Suprapubic skin (tissue), 4 donors: ENCODE measurements at regions not wholly inside any gene's neighbourhood (a gene's known extent, or its start where the extent isn't known, plus 50 kb on each side); places are given as distances from the start of the nearest gene placed in this dataset.
"Not testable (repeated sequence)": the region's sequence is repeated elsewhere in the genome, so short reads cannot be mapped to it uniquely, and the experiment has no call there.

Experiments used
- DNase-seq, 2 donors: peaks; one replicate each; pipeline ENCODE4 v3.0.0-alpha.2; 2019; ENCODE audit warnings: low spot score in 2 of 2
- H3K27ac ChIP-seq: fragments of 200-600 bp; sonication (generic); one replicate; pipeline ENCODE4 v1.5.1; 2019
- H3K27me3 ChIP-seq: fragments of 200-600 bp; sonication (generic); one replicate; pipeline ENCODE4 v1.5.1; 2019
- H3K36me3 ChIP-seq: fragments of 200-600 bp; sonication (generic); one replicate; pipeline ENCODE4 v1.5.1; 2019
- H3K4me1 ChIP-seq: fragments of 200-600 bp; sonication (generic); one replicate; pipeline ENCODE4 v1.5.1; 2019
- H3K4me3 ChIP-seq: fragments of 200-600 bp; sonication (generic); one replicate; pipeline ENCODE4 v1.5.1; 2019; ENCODE audit warnings: mild to moderate bottlenecking
- H3K9me3 ChIP-seq: fragments of 200-600 bp; sonication (generic); one replicate; pipeline ENCODE4 v1.5.1; 2019
- WGBS: methylation state at CpG from one replicate; pipeline ENCODE4 v1.1.5; 2018; 5-methylcytosine and 5-hydroxymethylcytosine counted together

DNA sequence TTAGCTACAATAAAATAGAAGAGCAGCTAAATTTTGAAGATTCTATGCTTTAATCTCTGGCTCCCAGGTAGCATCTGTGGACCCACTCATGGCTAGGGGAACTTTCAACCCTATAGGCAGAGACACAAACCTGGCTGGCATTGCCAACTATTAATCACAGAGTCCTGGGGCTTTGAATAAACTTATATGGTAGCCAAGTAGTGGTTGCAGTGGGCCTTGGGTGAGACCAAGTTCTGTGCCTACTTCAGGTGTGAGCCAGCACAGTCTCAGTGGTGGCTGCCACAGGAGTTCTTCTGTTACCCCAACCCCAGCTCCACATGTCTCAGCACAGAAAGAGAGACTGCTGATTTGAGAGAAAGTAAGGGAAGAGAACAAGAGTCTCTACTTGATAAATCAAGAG lies 1626.5 kb downstream of the SPATA31A7 start:
- not testable (repeated sequence) for H3K9me3 ChIP-seq, H3K4me3 ChIP-seq, H3K4me1 ChIP-seq, H3K27ac ChIP-seq, H3K36me3 ChIP-seq, H3K27me3 ChIP-seq
- DNase-seq, result peak in 1 of 2 donors; percentile 80

DNA sequence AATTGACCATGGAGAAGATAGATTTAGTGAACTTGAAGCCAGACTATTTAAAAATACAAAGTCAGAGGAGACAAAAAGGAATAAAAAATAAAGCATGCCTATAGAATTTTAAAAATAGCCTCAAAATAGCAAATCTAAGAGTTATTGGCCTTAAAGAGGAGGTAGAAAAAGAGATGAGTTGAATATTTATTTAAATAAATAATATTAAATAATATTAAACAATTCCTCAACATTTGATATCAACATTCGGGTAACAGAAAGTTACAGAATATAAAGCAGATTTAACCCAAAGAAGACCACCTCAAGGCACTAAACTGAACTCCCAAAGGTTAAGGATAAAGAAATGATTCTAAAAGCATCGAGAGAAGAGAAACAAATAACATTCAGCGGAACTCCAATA lies 1627.4 kb downstream of the SPATA31A7 start:
- H3K9me3 ChIP-seq, H3K27me3 ChIP-seq, H3K4me3 ChIP-seq, H3K4me1 ChIP-seq, H3K27ac ChIP-seq, DNase-seq, H3K36me3 ChIP-seq: not testable (repeated sequence)
- WGBS, result 76% methylated on average over 3 of the region's 3 CpGs

GRCh38 chr9:62822185-62822584 lies 1632.3 kb downstream of the SPATA31A7 start:
- not testable (repeated sequence) for H3K27ac ChIP-seq, H3K4me3 ChIP-seq, DNase-seq, H3K27me3 ChIP-seq, H3K9me3 ChIP-seq, H3K36me3 ChIP-seq, H3K4me1 ChIP-seq
- WGBS, result 49% methylated on average over 3 of the region's 3 CpGs

DNA sequence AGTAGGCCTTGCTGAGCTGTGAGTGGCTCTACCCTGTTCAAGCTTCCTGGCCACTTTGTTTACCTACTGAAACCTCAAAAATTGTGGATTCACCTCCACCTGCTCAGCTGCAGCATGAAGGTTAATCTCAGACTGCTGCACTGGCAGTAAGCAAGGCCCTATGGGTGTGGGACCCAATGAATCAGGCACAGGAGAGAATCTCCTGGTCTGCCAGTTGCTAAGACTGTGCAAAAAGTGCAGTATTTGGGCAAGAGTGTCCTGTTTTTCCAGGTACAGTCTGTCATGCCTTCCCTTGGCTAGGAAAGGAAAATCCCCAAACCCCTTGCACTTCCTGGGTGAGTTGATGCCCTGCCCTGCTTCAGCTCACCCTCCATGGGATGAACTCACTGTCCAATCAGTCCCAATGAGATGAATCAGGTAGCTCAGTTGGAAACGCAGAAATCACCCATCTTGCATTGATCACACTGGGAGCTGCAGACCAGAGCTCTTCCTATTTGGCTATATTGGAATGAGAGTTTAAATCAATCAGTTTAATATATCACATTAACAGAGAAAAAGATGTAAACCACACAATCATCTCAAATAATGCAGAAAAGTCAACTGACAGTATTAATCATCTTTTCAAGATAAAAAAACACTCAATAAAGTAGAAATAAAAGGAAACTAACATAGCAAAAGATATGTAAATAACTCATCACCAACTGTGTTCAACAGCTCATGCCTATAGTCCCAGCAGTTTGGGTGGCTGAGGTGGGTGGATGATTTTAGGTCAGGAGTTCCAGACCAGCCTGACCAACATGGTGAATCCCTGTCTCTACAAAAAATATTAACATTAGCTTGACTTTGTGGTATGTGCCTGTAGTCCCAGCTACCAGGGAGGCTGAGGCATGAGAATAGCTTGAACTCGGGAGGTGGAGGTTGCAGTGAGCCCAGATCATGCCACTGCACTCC lies 1638.4 kb downstream of the SPATA31A7 start:
- H3K4me3 ChIP-seq, H3K36me3 ChIP-seq, H3K27ac ChIP-seq, H3K9me3 ChIP-seq, DNase-seq, H3K4me1 ChIP-seq: not testable (repeated sequence)
- WGBS, result 76% methylated on average over 1 of the region's 2 CpGs
- peaks cover 23% of the 10 kb centered on the region for H3K27me3 ChIP-seq

GRCh38 chr9:62830829-62831459 lies 1641.1 kb downstream of the SPATA31A7 start:
- H3K4me1 ChIP-seq, H3K9me3 ChIP-seq, H3K4me3 ChIP-seq, H3K36me3 ChIP-seq, H3K27ac ChIP-seq: not testable (repeated sequence)
- H3K27me3 ChIP-seq, result peaks cover 30% of the 10 kb centered on the region
- peak in 1 of 2 donors; percentile 78 for DNase-seq
- WGBS, result 15% methylated on average over 22 of the region's 27 CpGs

GRCh38 chr9:62833323-62834200 lies 1643.7 kb downstream of the SPATA31A7 start:
- DNase-seq, H3K36me3 ChIP-seq, H3K9me3 ChIP-seq, H3K4me3 ChIP-seq, H3K27ac ChIP-seq: not testable (repeated sequence)
- Histone ChIP-seq H3K27me3 (peaks cover 33% of the 10 kb centered on the region), H3K4me1 (peaks cover 19% of the 10 kb centered on the region)
- no CpG with 5 or more reads among the region's 33 CpGs for WGBS

GRCh38 chr9:62837254-62837911 lies 1647.5 kb downstream of the SPATA31A7 start:
- DNase-seq, result peak in 1 of 2 donors; percentile 66

GRCh38 chr9:62838024-62838718 lies 1648.3 kb downstream of the SPATA31A7 start:
- peak; percentile 92 to 96 for DNase-seq
- H3K36me3 ChIP-seq, H3K9me3 ChIP-seq: not testable (repeated sequence)
- WGBS, result 0% methylated on average over 10 of the region's 60 CpGs
- Histone ChIP-seq H3K4me3 (peak overlapping the region; percentile 56), H3K27ac (peak overlapping the region; percentile 70), H3K27me3 (peaks cover 28% of the 10 kb centered on the region), H3K4me1 (peaks cover 15% of the 10 kb centered on the region)

More at GRCh38 chr9:62837254-62837911, 1647.5 kb downstream of the SPATA31A7 start:
- H3K27me3 ChIP-seq, result peaks cover 20% of the 10 kb centered on the region
- WGBS, result 8% methylated on average over 48 of the region's 50 CpGs
- H3K36me3 ChIP-seq, H3K9me3 ChIP-seq: not testable (repeated sequence)
- peak overlapping the region; percentile 70 for H3K27ac ChIP-seq
- peaks cover 15% of the 10 kb centered on the region for H3K4me1 ChIP-seq
- peak overlapping the region; percentile 56 for H3K4me3 ChIP-seq

- not testable (repeated sequence) for H3K4me3 ChIP-seq, DNase-seq, H3K36me3 ChIP-seq, H3K9me3 ChIP-seq, H3K27ac ChIP-seq
- Histone ChIP-seq H3K27me3 (peaks cover 27% of the 10 kb centered on the region), H3K4me1 (peaks cover 15% of the 10 kb centered on the region)
- WGBS, result 51% methylated on average over 2 of the region's 2 CpGs
Measured at GRCh38 chr9:62839168-62839567, 1649.3 kb downstream of the SPATA31A7 start.

DNA sequence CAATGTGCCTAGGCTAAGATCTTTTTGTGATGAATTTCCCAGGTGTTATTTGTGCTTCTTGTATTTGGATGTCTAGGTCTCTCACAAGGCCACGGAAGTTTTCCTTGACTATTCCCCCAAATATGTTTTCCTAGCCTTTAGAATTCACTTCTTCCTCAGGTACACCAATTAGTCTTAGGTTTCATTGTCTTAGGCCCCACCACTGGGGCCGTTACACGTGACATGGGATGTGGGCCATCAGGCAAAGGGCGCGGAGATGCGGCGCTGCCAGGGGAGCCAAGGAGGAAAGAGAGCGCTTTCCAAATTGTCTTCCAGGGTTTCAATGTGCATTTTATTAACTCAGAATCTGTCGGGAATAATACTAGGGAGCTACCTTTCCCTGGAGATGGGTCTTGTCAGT lies 1653.3 kb downstream of the SPATA31A7 start:
- not testable (repeated sequence) for H3K4me1 ChIP-seq, DNase-seq, H3K9me3 ChIP-seq, H3K27ac ChIP-seq, H3K4me3 ChIP-seq, H3K36me3 ChIP-seq
- 66% methylated on average over 9 of the region's 9 CpGs for WGBS
- H3K27me3 ChIP-seq, result peaks cover 21% of the 10 kb centered on the region

GRCh38 chr9:62843706-62844290 lies 1654.0 kb downstream of the SPATA31A7 start:
- H3K27me3 ChIP-seq, result peaks cover 20% of the 10 kb centered on the region
- H3K4me1 ChIP-seq, H3K27ac ChIP-seq, H3K36me3 ChIP-seq, H3K9me3 ChIP-seq, DNase-seq, H3K4me3 ChIP-seq: not testable (repeated sequence)
- WGBS, result 78% methylated on average over 11 of the region's 15 CpGs

DNA sequence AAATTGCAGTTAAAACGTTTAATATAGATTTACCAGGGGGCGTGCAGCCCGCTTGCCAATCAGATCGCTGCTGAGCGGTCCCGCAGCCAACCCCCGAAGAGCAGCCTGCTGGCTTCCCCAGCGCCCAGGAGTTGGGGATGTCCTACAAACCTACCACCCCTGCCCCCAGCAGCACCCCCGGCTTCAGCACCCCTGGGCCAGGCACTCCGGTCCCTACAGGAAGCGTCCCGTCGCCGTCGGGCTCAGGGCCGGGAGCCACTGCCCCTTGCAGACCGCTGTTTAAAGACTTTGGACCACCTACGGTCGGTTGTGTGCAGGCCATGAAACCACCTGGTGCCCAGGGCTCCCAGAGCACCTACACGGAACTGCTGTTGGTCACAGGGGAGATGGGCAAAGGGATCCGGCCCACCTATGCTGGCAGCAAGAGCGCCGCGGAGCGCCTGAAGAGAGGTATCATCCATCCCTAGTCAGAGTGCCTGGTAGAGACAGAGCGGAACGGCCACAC lies 1654.9 kb downstream of the SPATA31A7 start:
- H3K27ac ChIP-seq, DNase-seq, H3K4me3 ChIP-seq, H3K9me3 ChIP-seq, H3K36me3 ChIP-seq, H3K4me1 ChIP-seq: not testable (repeated sequence)
- 67% methylated on average over 10 of the region's 27 CpGs for WGBS
- peaks cover 21% of the 10 kb centered on the region for H3K27me3 ChIP-seq
